Left ventricle myocardium inferior (tissue), 1 donor: ENCODE measurements at regions not wholly inside any gene's neighbourhood (a gene's known extent, or its start where the extent isn't known, plus 50 kb on each side); places are given as distances from the start of the nearest gene placed in this dataset.

Experiments
- DNase-seq: peaks from one replicate; pipeline ENCODE4 v3.0.0-alpha.2; 2020
- H3K27ac ChIP-seq: fragments of 200-600 bp; replicated peaks from 2 replicates; pipeline ENCODE4 v1.8.0; 2021
- H3K27me3 ChIP-seq: fragments of 200-600 bp; 2 replicates; pipeline ENCODE4 v1.8.0; 2021; ENCODE audit warnings: low read depth
- H3K36me3 ChIP-seq: fragments of 200-600 bp; 2 replicates; pipeline ENCODE4 v1.8.0; 2021
- H3K4me1 ChIP-seq: fragments of 200-600 bp; 2 replicates; pipeline ENCODE4 v1.8.0; 2021
- H3K4me3 ChIP-seq: fragments of 200-600 bp; 2 replicates; pipeline ENCODE4 v1.8.0; 2021; ENCODE audit warnings: mild to moderate bottlenecking, moderate library complexity
- H3K9me3 ChIP-seq: fragments of 200-600 bp; replicated peaks from 2 replicates; pipeline ENCODE4 v1.8.0; 2021
- CTCF ChIP-seq: fragments of 200-600 bp; IDR thresholded peaks from 2 replicates; pipeline ENCODE4 v1.8.0; 2021; ENCODE audit warnings: antibody characterized with exemption, mild to moderate bottlenecking, borderline replicate concordance
- intact Hi-C: fragments of 100-400 bp; cut with micrococcal nuclease; formaldehyde crosslinking; loops from one replicate; pipeline ENCODE4 v1.11.0; 2022
- donor health status: DM: no; HTN: yes; CAD: no; lungs with severe emphysema.

GRCh38 chr6:158920311-158920905 lies 79.6 kb downstream of the RSPH3 start:
- intact Hi-C loops: no loop called here
- H3K27ac ChIP-seq: no peak overlapping the region
- no peak for TF ChIP-seq CTCF
- no peaks in the 10 kb centered on the region for H3K9me3 ChIP-seq
- no peak overlapping the region for H3K4me3 ChIP-seq
- no peak for DNase-seq
- no peaks in the 10 kb centered on the region for H3K36me3 ChIP-seq
- peaks cover 13% of the 10 kb centered on the region for H3K4me1 ChIP-seq
- H3K27me3 ChIP-seq: no peaks in the 10 kb centered on the region

DNA sequence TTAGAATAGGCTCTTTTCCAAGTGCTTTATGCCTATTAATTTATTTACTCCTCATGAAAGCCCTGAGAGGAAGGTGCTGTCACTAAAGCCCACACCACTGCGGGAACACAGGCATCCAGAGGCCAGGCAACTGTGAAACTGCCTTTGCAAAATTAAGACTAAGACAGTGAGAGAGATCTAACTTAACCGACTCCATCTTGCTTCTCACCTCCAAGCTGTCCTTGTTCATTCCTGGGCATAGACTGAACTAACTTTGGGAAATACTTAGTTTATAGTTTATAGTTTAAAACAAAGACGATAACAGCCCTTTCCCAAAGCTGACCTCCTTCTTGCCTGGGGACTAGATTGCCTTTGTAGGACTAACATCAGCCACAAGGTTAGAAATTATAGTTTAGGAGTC lies 80.1 kb downstream of the RSPH3 start:
- Histone ChIP-seq H3K4me1 (peaks cover 13% of the 10 kb centered on the region), H3K27me3 (no peaks in the 10 kb centered on the region), H3K9me3 (no peaks in the 10 kb centered on the region), H3K4me3 (no peak overlapping the region), H3K36me3 (no peaks in the 10 kb centered on the region), H3K27ac (no peak overlapping the region)
- intact Hi-C loops: no loop called here
- no peak for TF ChIP-seq CTCF
- no peak for DNase-seq

DNA sequence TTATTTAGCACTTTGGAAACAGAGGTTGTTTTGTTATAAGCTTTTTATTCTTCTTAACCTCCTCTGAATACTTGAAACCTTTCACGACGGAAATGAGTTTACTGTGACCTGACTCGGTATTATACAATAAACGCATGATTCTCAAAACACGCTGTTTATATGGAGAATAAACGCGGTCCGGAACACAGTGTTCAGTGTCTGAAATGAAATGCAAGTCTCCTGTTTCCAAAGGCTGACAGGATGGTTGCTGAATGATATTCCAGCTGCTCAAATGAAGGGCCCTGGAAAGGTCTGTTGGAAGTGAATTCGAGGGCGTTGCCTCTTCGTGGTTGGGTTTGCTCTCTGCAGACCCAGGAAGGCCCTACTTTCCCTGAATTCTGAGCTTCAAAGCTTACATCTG lies 83.4 kb downstream of the RSPH3 start:
- H3K27ac ChIP-seq: no peak overlapping the region
- H3K4me1 ChIP-seq: peaks cover 4% of the 10 kb centered on the region
- TF ChIP-seq CTCF: no peak
- H3K4me3 ChIP-seq: no peak overlapping the region
- intact Hi-C loops: no loop called here
- no peaks in the 10 kb centered on the region for H3K27me3 ChIP-seq
- DNase-seq: no peak
- H3K36me3 ChIP-seq: no peaks in the 10 kb centered on the region
- no peaks in the 10 kb centered on the region for H3K9me3 ChIP-seq

DNA sequence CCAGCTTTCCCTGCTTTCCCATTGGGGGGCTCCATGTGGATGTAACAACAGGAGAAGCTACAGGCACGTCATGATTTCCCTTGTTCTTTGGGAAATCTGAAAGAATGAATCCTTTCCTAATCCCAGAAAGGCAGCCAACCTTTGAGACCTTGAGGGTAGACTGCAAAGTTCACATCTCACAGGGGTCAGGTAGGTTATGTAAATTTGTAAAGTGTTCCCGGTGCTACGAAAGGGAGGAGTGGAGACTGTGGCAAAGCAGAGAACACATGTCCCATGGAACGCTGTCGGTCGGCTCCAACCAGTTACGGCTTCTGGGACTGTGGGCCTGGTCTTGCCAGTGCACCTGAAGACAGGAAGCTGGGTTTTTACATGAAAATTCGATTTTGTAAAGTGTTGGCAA lies 85.1 kb downstream of the RSPH3 start:
- no peak for TF ChIP-seq CTCF
- H3K36me3 ChIP-seq: no peaks in the 10 kb centered on the region
- DNase-seq: no peak
- no peak overlapping the region for H3K4me3 ChIP-seq
- peaks cover 5% of the 10 kb centered on the region for H3K27me3 ChIP-seq
- no peaks in the 10 kb centered on the region for H3K9me3 ChIP-seq
- intact Hi-C loops: no loop called here
- no peak overlapping the region for H3K27ac ChIP-seq
- H3K4me1 ChIP-seq: peaks cover 4% of the 10 kb centered on the region

DNA sequence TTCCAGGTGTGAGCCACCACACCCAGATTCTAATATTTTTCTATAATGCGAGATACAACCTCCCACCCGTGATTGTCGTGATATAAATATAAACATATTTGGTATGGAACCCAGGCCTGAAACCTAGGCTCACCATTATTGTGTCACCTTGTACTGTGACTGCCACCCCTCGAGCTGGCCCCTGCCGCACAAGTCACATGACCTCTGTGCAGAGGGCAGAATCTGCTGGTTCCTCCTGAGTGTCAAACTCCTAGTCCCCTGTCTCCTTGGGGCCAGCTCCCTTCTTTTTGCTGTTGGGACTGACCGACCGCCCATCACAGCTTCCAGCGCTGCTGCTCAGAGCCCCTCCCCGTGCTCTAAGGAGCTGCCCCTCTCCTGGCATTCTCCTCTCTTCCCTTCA lies 86.4 kb downstream of the RSPH3 start:
- no peak for TF ChIP-seq CTCF
- DNase-seq: no peak

More for the DNA sequence above, 86.4 kb downstream of the RSPH3 start:
- H3K4me1 ChIP-seq: peaks cover 4% of the 10 kb centered on the region
- no peaks in the 10 kb centered on the region for H3K9me3 ChIP-seq
- H3K27me3 ChIP-seq: peaks cover 11% of the 10 kb centered on the region
- no peak overlapping the region for H3K27ac ChIP-seq
- H3K36me3 ChIP-seq: no peaks in the 10 kb centered on the region
- intact Hi-C loops: no loop called here
- H3K4me3 ChIP-seq: no peak overlapping the region
